PC-3 (cell line): ENCODE measurements at regions not wholly inside any gene's neighbourhood (a gene's known extent, or its start where the extent isn't known, plus 50 kb on each side); places are given as distances from the start of the nearest gene placed in this dataset.

Source experiments
- ATAC-seq: fragments of 200-7000 bp; cut with Tn5 transposase; 2 replicates; pipeline ENCODE4 v1.9.1; 2020; ENCODE audit warnings: mild to moderate bottlenecking, moderate library complexity
- BruUV-seq: library from RNA; stranded (reverse); fragments of 400-500 nt; replicated peaks from 2 replicates; lab custom pipeline; 2021; lab: Mats Ljungman, UMichigan
- CTCF ChIA-PET: fragments of 300-600 bp; sonication (Branson Sonifier 250); formaldehyde crosslinking; loops from one replicate; lab custom pipeline; 2022; ENCODE audit warnings: antibody characterized with exemption; lab: Charles Lee
- POLR2A ChIA-PET: fragments of 300-600 bp; sonication (Branson Sonifier 250); formaldehyde crosslinking; loops from one replicate; lab custom pipeline; 2022; ENCODE audit warnings: antibody characterized with exemption; ENCODE audit not compliant: unreplicated experiment; lab: Charles Lee
- DNase-seq: peaks from one replicate; pipeline ENCODE4 v3.0.0-alpha.2; 2015
- H2AFZ ChIP-seq: fragments of 300-600 bp; sonication (generic); 2 replicates; pipeline ENCODE4 v1.6.0; 2016; ENCODE audit warnings: antibody characterized with exemption, low read length
- H3F3A ChIP-seq: fragments of 300-600 bp; sonication (generic); one replicate; pipeline ENCODE4 v1.6.0; 2017; ENCODE audit warnings: antibody characterized with exemption, low read length, control low read depth, mild to moderate bottlenecking; ENCODE audit not compliant: unreplicated experiment
- H3K27ac ChIP-seq: fragments of 300-600 bp; sonication (generic); 2 replicates; pipeline ENCODE4 v1.5.1; 2016; ENCODE audit warnings: mild to moderate bottlenecking, low read length
- H3K27me3 ChIP-seq: fragments of 300-600 bp; sonication (generic); 2 replicates; pipeline ENCODE4 v1.6.1; 2016; ENCODE audit warnings: low read length, mixed read lengths
- H3K36me3 ChIP-seq: fragments of 300-600 bp; sonication (generic); 2 replicates; pipeline ENCODE4 v1.6.1; 2016; ENCODE audit warnings: low read depth, mixed run types, low read length, mixed read lengths
- H3K4me1 ChIP-seq: fragments of 300-600 bp; sonication (generic); 2 replicates; pipeline ENCODE4 v1.5.1; 2016; ENCODE audit warnings: low read length; ENCODE audit not compliant: insufficient read depth
- H3K4me2 ChIP-seq: fragments of 300-600 bp; sonication (generic); 2 replicates; pipeline ENCODE4 v1.6.0; 2016; ENCODE audit warnings: low read length
- H3K4me3 ChIP-seq: fragments of 300-600 bp; sonication (generic); 2 replicates; pipeline ENCODE4 v1.5.1; 2016; ENCODE audit warnings: mild to moderate bottlenecking, low read length, mixed read lengths
- H3K79me2 ChIP-seq: fragments of 300-600 bp; sonication (generic); 2 replicates; pipeline ENCODE4 v1.6.1; 2017; ENCODE audit warnings: low read length, mixed read lengths
- H3K9ac ChIP-seq: fragments of 300-600 bp; sonication (generic); 2 replicates; pipeline ENCODE4 v1.6.0; 2016; ENCODE audit warnings: mild to moderate bottlenecking, low read length
- H3K9me2 ChIP-seq: fragments of 300-600 bp; sonication (generic); replicated peaks from 2 replicates; pipeline ENCODE4 v1.6.1; 2016; ENCODE audit warnings: mixed run types, low read length, mixed read lengths
- H3K9me3 ChIP-seq: fragments of 300-600 bp; sonication (generic); 2 replicates; pipeline ENCODE4 v1.6.1; 2016; ENCODE audit warnings: low read length, mixed read lengths
- H4K20me1 ChIP-seq: fragments of 300-600 bp; sonication (generic); 2 replicates; pipeline ENCODE4 v1.6.1; 2016; ENCODE audit warnings: low read length, mixed read lengths
- EZH2 ChIP-seq: fragments of 300-600 bp; sonication (generic); IDR thresholded peaks from one replicate; pipeline ENCODE4 v1.6.1; 2017; ENCODE audit warnings: antibody characterized with exemption, mild to moderate bottlenecking, low read length; ENCODE audit not compliant: unreplicated experiment
- EZH2phosphoT487 ChIP-seq: fragments of 300-600 bp; sonication (generic); IDR thresholded peaks from 2 replicates; pipeline ENCODE4 v1.6.1; 2018; ENCODE audit warnings: mild to moderate bottlenecking, antibody characterized with exemption, low read length, borderline replicate concordance
- intact Hi-C: fragments of 100-400 bp; cut with micrococcal nuclease; formaldehyde crosslinking; loops from 2 replicates; pipeline ENCODE4 v1.9.0; 2023
- TF ChIP-seq, protein P1 (sequence below): fragments of 300-600 bp; sonication (generic); conservative IDR thresholded peaks from 2 replicates; pipeline ENCODE4 v1.5.1; 2017; ENCODE audit warnings: antibody characterized with exemption, low read depth, mild to moderate bottlenecking, low read length

DNA sequence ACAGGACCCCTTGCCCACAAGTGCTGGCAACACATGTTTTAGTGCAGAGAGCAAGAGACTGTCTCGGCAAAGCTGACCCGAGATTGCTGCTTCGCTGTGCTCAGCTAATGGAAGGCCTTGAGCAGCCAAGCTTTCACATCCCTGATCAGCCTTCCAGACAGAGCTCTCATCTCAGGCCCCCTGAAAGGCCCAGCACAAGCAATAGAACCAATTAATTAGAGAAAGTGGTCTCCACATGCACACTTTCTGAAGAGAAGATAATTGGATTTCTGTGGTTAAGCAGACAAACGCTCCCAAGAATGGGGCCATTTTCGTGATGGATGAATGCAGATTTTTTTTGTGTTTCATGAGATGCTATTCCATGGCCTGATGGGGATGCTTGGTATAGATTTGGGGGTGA, 174.9 kb downstream of the NSG2 start:
- H3K27me3 ChIP-seq = peaks cover 87% of the 10 kb centered on the region
- CTCF ChIA-PET = no interaction called here
- H3K9me2 ChIP-seq = no peaks in the 10 kb centered on the region
- H3K9ac ChIP-seq = no peak overlapping the region
- H3K9me3 ChIP-seq = no peaks in the 10 kb centered on the region
- H4K20me1 ChIP-seq = no peaks in the 10 kb centered on the region
- no peaks in the 10 kb centered on the region for H3K4me1 ChIP-seq
- H3K4me3 ChIP-seq = no peak overlapping the region
- DNase-seq = no peak
- no peak overlapping the region for H3K4me2 ChIP-seq
- TF ChIP-seq, protein P1, sequence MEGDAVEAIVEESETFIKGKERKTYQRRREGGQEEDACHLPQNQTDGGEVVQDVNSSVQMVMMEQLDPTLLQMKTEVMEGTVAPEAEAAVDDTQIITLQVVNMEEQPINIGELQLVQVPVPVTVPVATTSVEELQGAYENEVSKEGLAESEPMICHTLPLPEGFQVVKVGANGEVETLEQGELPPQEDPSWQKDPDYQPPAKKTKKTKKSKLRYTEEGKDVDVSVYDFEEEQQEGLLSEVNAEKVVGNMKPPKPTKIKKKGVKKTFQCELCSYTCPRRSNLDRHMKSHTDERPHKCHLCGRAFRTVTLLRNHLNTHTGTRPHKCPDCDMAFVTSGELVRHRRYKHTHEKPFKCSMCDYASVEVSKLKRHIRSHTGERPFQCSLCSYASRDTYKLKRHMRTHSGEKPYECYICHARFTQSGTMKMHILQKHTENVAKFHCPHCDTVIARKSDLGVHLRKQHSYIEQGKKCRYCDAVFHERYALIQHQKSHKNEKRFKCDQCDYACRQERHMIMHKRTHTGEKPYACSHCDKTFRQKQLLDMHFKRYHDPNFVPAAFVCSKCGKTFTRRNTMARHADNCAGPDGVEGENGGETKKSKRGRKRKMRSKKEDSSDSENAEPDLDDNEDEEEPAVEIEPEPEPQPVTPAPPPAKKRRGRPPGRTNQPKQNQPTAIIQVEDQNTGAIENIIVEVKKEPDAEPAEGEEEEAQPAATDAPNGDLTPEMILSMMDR = no peak
- TF ChIP-seq EZH2 = no peak
- no peak for TF ChIP-seq EZH2phosphoT487
- H3K79me2 ChIP-seq = no peaks in the 10 kb centered on the region
- no peak for ATAC-seq
- no peak overlapping the region for H3K27ac ChIP-seq
- intact Hi-C loops = no loop called here
- BruUV-seq = no TSS peak
- no peaks in the 10 kb centered on the region for H3F3A ChIP-seq
- no peak overlapping the region for H2AFZ ChIP-seq
- POLR2A ChIA-PET = no interaction called here
- no peaks in the 10 kb centered on the region for H3K36me3 ChIP-seq

DNA sequence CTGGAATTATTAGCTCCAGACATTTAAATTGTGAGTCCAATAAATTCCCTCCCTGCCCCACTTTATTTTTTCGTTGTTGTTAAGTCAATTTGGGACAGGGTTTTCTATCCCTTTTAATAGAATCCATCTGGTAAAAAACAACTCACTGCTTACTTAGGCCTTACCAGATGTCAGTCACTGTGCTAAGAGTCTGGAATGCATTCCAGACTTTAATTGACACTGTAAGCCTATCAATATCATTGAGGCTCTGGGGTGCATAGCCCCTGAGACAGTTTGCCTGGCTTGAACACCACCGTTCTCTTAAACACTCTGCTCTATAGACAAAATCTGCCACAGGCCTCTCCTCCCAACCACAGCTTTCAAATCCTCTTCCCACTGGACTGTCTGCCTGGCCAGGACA, 175.9 kb downstream of the NSG2 start:
- H3K36me3 ChIP-seq = no peaks in the 10 kb centered on the region
- H3K27ac ChIP-seq = no peak overlapping the region
- H4K20me1 ChIP-seq = no peaks in the 10 kb centered on the region
- no TSS peak for BruUV-seq
- peaks cover 88% of the 10 kb centered on the region for H3K27me3 ChIP-seq
- H3K79me2 ChIP-seq = no peaks in the 10 kb centered on the region
- intact Hi-C loops = no loop called here
- H3K4me3 ChIP-seq = no peak overlapping the region
- H3K9me3 ChIP-seq = no peaks in the 10 kb centered on the region
- TF ChIP-seq, protein P1 = no peak
- no peak for TF ChIP-seq EZH2
- TF ChIP-seq EZH2phosphoT487 = no peak
- H3K9me2 ChIP-seq = no peaks in the 10 kb centered on the region
- POLR2A ChIA-PET = no interaction called here
- no peaks in the 10 kb centered on the region for H3K4me1 ChIP-seq
- CTCF ChIA-PET = no interaction called here
- ATAC-seq (no peak), DNase-seq (no peak)
- H2AFZ ChIP-seq = no peak overlapping the region
- no peaks in the 10 kb centered on the region for H3F3A ChIP-seq
- H3K4me2 ChIP-seq = no peak overlapping the region
- no peak overlapping the region for H3K9ac ChIP-seq

DNA sequence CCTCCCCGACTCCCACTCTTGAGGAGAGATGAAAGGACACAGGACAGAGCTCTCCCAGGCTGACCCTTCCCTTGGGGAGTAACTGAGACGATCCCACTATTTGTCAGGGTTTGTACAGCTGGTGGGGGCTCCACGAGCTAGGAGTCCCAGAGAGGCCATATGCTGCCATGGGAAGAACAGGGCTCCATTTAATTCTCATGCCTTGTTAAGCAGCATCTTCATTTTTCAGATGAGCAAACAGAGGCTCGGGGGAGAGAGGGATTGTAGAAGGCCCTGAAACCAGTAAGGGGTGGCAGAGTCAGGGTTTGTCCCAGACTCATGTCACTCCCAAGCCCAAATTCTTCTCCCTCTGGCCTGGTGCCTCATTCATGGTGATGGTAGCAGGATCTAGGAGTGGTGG, 176.4 kb downstream of the NSG2 start:
- H3K9me3 ChIP-seq = no peaks in the 10 kb centered on the region
- intact Hi-C loops = no loop called here
- H3K4me3 ChIP-seq = no peak overlapping the region
- TF ChIP-seq, protein P1 = no peak
- TF ChIP-seq EZH2phosphoT487 (no peak), EZH2 (no peak)
- POLR2A ChIA-PET = no interaction called here
- H4K20me1 ChIP-seq = no peaks in the 10 kb centered on the region
- H3K27me3 ChIP-seq = peaks cover 88% of the 10 kb centered on the region
- no peaks in the 10 kb centered on the region for H3K79me2 ChIP-seq
- no peak overlapping the region for H3K4me2 ChIP-seq
- CTCF ChIA-PET = no interaction called here
- no peaks in the 10 kb centered on the region for H3F3A ChIP-seq
- H3K9ac ChIP-seq = no peak overlapping the region
- no peak overlapping the region for H3K27ac ChIP-seq
- H3K4me1 ChIP-seq = no peaks in the 10 kb centered on the region
- no TSS peak for BruUV-seq
- no peaks in the 10 kb centered on the region for H3K36me3 ChIP-seq
- no peak for ATAC-seq
- no peak overlapping the region for H2AFZ ChIP-seq
- H3K9me2 ChIP-seq = no peaks in the 10 kb centered on the region
- no peak for DNase-seq
